Liver (tissue), 8 donors: ENCODE measurements at regions not wholly inside any gene's neighbourhood (a gene's known extent, or its start where the extent isn't known, plus 50 kb on each side); places are given as distances from the start of the nearest gene placed in this dataset.

Experiments used
- DNase-seq: peaks from one replicate; pipeline ENCODE4 v3.0.0-alpha.2; 2017; ENCODE audit warnings: low spot score
- H3K27ac ChIP-seq, 2 donors: one replicate each; pipeline ENCODE4 v1.7.0; 2013; ENCODE audit warnings: inconsistent platforms in 2 of 2, low read length in 2 of 2, control low read depth in 1 of 2, low read depth in 1 of 2, mild to moderate bottlenecking in 1 of 2
- H3K27me3 ChIP-seq, 4 donors: one replicate each; pipeline versions ENCODE4 v1.6.1 to v1.7.0; 2013; ENCODE audit warnings: low read length in 3 of 4, inconsistent platforms in 1 of 4, mild to moderate bottlenecking in 1 of 4, moderate library complexity in 1 of 4; ENCODE audit not compliant: control insufficient read depth in 4 of 4, insufficient read depth in 4 of 4
- H3K36me3 ChIP-seq, 4 donors: one replicate each; pipeline versions ENCODE4 v1.6.1 to v1.7.0; 2013; ENCODE audit warnings: low read length in 3 of 4, mild to moderate bottlenecking in 3 of 4, low read depth in 1 of 4, moderate library complexity in 1 of 4; ENCODE audit not compliant: control insufficient read depth in 4 of 4, insufficient read depth in 3 of 4
- H3K4me1 ChIP-seq, 4 donors: one replicate each; pipeline versions ENCODE4 v1.6.1 to v1.7.0; 2013; ENCODE audit warnings: low read length in 3 of 4, mild to moderate bottlenecking in 3 of 4, moderate library complexity in 1 of 4; ENCODE audit not compliant: control insufficient read depth in 4 of 4, insufficient read depth in 4 of 4
- H3K4me3 ChIP-seq, 3 donors: one replicate each; pipeline versions ENCODE4 v1.6.1 to v1.7.0; 2013; ENCODE audit warnings: low read length in 3 of 3, control low read depth in 1 of 3, low read depth in 1 of 3, mild to moderate bottlenecking in 1 of 3
- H3K9ac ChIP-seq, 2 donors: one replicate each; pipeline ENCODE4 v1.7.0; 2013; ENCODE audit warnings: low read length in 2 of 2, mild to moderate bottlenecking in 2 of 2, moderate library complexity in 2 of 2, control low read depth in 1 of 2, low read depth in 1 of 2
- H3K9me3 ChIP-seq, 4 donors: one replicate each; pipeline versions ENCODE4 v1.6.1 to v1.7.0; 2013; ENCODE audit warnings: low read length in 3 of 4; ENCODE audit not compliant: control insufficient read depth in 4 of 4
- EGR1 ChIP-seq, 2 donors: IDR thresholded peaks; 2 replicates each; pipeline ENCODE4 v1.6.1; 2016 to 2018; ENCODE audit warnings: antibody characterized with exemption in 2 of 2, low read depth in 2 of 2
- FOXA1 ChIP-seq: IDR thresholded peaks from 2 replicates; pipeline ENCODE4 v1.6.1; 2016; ENCODE audit warnings: antibody characterized with exemption
- FOXA2 ChIP-seq: IDR thresholded peaks from 2 replicates; pipeline ENCODE4 v1.6.1; 2016; ENCODE audit warnings: antibody characterized with exemption
- GABPA ChIP-seq, 2 donors: IDR thresholded peaks in 1 of 2; conservative IDR thresholded peaks in 1 of 2; 2 replicates each; pipeline ENCODE4 v1.6.1; 2016; ENCODE audit warnings: antibody characterized with exemption in 2 of 2, mild to moderate bottlenecking in 1 of 2, moderate library complexity in 1 of 2
- HNF4A ChIP-seq, 2 donors: conservative IDR thresholded peaks; 2 replicates each; pipeline ENCODE4 v1.6.1; 2016; ENCODE audit warnings: antibody characterized with exemption in 2 of 2, mild to moderate bottlenecking in 2 of 2
- HNF4G ChIP-seq: IDR thresholded peaks from 2 replicates; pipeline ENCODE4 v1.6.1; 2016; ENCODE audit warnings: antibody characterized with exemption
- JUND ChIP-seq, 2 donors: IDR thresholded peaks; 2 replicates each; pipeline ENCODE4 v1.6.1; 2016; ENCODE audit warnings: antibody characterized with exemption in 2 of 2
- NR2F2 ChIP-seq: IDR thresholded peaks from 2 replicates; pipeline ENCODE4 v1.6.1; 2016; ENCODE audit warnings: antibody characterized with exemption
- RAD21 ChIP-seq, 2 donors: IDR thresholded peaks; 2 replicates each; pipeline ENCODE4 v1.6.1; 2016; ENCODE audit warnings: antibody characterized with exemption in 2 of 2, mild to moderate bottlenecking in 2 of 2
- RXRA ChIP-seq, 2 donors: IDR thresholded peaks; 2 replicates each; pipeline ENCODE4 v1.6.1; 2017 to 2018; ENCODE audit warnings: antibody characterized with exemption in 2 of 2, mild to moderate bottlenecking in 1 of 2
- SP1 ChIP-seq: IDR thresholded peaks from 2 replicates; pipeline ENCODE4 v1.6.1; 2018; ENCODE audit warnings: antibody characterized with exemption, mild to moderate bottlenecking
- TAF1 ChIP-seq: conservative IDR thresholded peaks from 2 replicates; pipeline ENCODE4 v1.6.1; 2016; ENCODE audit warnings: antibody characterized with exemption, mild to moderate bottlenecking
- YY1 ChIP-seq: IDR thresholded peaks from 2 replicates; pipeline ENCODE4 v1.6.1; 2016; ENCODE audit warnings: antibody characterized with exemption, mild to moderate bottlenecking
- WGBS: extraction: QIAGEN DNeasy Blood & Tissue Kit; methylation state at CpG from one replicate; pipeline ENCODE4 v1.1.7; 2013; 5-methylcytosine and 5-hydroxymethylcytosine counted together
- TF ChIP-seq, protein P1 (sequence below): IDR thresholded peaks from 2 replicates; pipeline ENCODE4 v1.6.1; 2016; ENCODE audit warnings: antibody characterized with exemption, mild to moderate bottlenecking
- TF ChIP-seq, protein P2 (sequence below): IDR thresholded peaks from 2 replicates; pipeline ENCODE4 v1.6.1; 2016; ENCODE audit warnings: antibody characterized with exemption
- TF ChIP-seq, protein P3 (sequence below): IDR thresholded peaks from 2 replicates; pipeline ENCODE4 v1.6.1; 2016; ENCODE audit warnings: antibody characterized with exemption
- TF ChIP-seq, protein P4 (sequence below): fragments of 150-350 bp; IDR thresholded peaks from 2 replicates; pipeline ENCODE4 v1.5.1; 2017; ENCODE audit warnings: improper control_type of control experiment, low read depth, low read length; ENCODE audit not compliant: missing input control
- TF ChIP-seq, protein P5 (sequence below): IDR thresholded peaks from 2 replicates; pipeline ENCODE4 v1.6.1; 2016; ENCODE audit warnings: antibody characterized with exemption
- donor health status: healthy.
- donor health status: healthy.
- donor health status: healthy.
- donor health status: healthy.
- donor health status: healthy.

DNA sequence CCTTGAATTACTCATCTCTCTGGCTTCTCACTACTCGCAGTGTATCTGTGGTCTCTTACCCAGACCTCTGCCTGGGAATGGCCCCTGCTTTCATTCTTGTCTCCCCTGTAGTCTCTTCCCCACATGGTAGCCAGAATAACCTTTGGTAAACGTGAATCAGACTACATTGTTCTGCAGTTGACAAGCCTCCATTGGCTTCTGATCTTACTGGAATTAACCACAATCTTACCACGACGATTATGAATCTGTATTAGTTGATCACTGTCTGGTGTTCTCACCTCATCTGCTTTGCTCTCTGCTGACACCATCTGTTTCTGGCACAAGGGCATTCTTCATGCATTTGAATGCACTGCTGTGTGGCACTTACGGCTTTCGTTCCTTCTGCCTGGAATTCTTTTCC, 781.2 kb downstream of the MTRR start:
- DNase-seq = no peak
- Histone ChIP-seq H3K27me3 (peaks cover 0 to 2% (median 0%) of the 10 kb centered on the region in 4 donors), H3K4me1 (no peaks in the 10 kb centered on the region), H3K4me3 (no peak overlapping the region), H3K36me3 (no peaks in the 10 kb centered on the region), H3K27ac (no peak overlapping the region), H3K9me3 (no peaks in the 10 kb centered on the region), H3K9ac (no peak overlapping the region)
- no peak for TF ChIP-seq HNF4G
- TF ChIP-seq GABPA (IDR thresholded peaks at IDR 0.05 in 1 of 2, conservative IDR thresholded peaks at IDR 0.05 in 1 of 2) = no peak
- TF ChIP-seq FOXA2 = no peak
- TF ChIP-seq, protein P1, sequence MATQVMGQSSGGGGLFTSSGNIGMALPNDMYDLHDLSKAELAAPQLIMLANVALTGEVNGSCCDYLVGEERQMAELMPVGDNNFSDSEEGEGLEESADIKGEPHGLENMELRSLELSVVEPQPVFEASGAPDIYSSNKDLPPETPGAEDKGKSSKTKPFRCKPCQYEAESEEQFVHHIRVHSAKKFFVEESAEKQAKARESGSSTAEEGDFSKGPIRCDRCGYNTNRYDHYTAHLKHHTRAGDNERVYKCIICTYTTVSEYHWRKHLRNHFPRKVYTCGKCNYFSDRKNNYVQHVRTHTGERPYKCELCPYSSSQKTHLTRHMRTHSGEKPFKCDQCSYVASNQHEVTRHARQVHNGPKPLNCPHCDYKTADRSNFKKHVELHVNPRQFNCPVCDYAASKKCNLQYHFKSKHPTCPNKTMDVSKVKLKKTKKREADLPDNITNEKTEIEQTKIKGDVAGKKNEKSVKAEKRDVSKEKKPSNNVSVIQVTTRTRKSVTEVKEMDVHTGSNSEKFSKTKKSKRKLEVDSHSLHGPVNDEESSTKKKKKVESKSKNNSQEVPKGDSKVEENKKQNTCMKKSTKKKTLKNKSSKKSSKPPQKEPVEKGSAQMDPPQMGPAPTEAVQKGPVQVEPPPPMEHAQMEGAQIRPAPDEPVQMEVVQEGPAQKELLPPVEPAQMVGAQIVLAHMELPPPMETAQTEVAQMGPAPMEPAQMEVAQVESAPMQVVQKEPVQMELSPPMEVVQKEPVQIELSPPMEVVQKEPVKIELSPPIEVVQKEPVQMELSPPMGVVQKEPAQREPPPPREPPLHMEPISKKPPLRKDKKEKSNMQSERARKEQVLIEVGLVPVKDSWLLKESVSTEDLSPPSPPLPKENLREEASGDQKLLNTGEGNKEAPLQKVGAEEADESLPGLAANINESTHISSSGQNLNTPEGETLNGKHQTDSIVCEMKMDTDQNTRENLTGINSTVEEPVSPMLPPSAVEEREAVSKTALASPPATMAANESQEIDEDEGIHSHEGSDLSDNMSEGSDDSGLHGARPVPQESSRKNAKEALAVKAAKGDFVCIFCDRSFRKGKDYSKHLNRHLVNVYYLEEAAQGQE = no peak
- TF ChIP-seq FOXA1 = no peak
- TF ChIP-seq, protein P2, sequence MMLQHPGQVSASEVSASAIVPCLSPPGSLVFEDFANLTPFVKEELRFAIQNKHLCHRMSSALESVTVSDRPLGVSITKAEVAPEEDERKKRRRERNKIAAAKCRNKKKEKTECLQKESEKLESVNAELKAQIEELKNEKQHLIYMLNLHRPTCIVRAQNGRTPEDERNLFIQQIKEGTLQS = no peak
- TF ChIP-seq RAD21 (IDR thresholded peaks at IDR 0.05) = no peak
- TF ChIP-seq SP1 = no peak
- TF ChIP-seq, protein P3, sequence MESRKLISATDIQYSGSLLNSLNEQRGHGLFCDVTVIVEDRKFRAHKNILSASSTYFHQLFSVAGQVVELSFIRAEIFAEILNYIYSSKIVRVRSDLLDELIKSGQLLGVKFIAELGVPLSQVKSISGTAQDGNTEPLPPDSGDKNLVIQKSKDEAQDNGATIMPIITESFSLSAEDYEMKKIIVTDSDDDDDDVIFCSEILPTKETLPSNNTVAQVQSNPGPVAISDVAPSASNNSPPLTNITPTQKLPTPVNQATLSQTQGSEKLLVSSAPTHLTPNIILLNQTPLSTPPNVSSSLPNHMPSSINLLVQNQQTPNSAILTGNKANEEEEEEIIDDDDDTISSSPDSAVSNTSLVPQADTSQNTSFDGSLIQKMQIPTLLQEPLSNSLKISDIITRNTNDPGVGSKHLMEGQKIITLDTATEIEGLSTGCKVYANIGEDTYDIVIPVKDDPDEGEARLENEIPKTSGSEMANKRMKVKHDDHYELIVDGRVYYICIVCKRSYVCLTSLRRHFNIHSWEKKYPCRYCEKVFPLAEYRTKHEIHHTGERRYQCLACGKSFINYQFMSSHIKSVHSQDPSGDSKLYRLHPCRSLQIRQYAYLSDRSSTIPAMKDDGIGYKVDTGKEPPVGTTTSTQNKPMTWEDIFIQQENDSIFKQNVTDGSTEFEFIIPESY = no peak
- TF ChIP-seq NR2F2 = no peak
- TF ChIP-seq TAF1 = no peak
- no peak for TF ChIP-seq HNF4A (conservative IDR thresholded peaks at IDR 0.05)
- TF ChIP-seq YY1 = no peak
- TF ChIP-seq JUND (IDR thresholded peaks at IDR 0.05) = no peak
- TF ChIP-seq, protein P4, sequence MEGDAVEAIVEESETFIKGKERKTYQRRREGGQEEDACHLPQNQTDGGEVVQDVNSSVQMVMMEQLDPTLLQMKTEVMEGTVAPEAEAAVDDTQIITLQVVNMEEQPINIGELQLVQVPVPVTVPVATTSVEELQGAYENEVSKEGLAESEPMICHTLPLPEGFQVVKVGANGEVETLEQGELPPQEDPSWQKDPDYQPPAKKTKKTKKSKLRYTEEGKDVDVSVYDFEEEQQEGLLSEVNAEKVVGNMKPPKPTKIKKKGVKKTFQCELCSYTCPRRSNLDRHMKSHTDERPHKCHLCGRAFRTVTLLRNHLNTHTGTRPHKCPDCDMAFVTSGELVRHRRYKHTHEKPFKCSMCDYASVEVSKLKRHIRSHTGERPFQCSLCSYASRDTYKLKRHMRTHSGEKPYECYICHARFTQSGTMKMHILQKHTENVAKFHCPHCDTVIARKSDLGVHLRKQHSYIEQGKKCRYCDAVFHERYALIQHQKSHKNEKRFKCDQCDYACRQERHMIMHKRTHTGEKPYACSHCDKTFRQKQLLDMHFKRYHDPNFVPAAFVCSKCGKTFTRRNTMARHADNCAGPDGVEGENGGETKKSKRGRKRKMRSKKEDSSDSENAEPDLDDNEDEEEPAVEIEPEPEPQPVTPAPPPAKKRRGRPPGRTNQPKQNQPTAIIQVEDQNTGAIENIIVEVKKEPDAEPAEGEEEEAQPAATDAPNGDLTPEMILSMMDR = no peak
- no peak for TF ChIP-seq EGR1 (IDR thresholded peaks at IDR 0.05; ENCODE audit: low read depth in 2 of 2)
- TF ChIP-seq, protein P5, sequence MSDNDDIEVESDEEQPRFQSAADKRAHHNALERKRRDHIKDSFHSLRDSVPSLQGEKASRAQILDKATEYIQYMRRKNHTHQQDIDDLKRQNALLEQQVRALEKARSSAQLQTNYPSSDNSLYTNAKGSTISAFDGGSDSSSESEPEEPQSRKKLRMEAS = no peak
- no peak for TF ChIP-seq RXRA (IDR thresholded peaks at IDR 0.05)
- 79% methylated on average over 6 of the region's 6 CpGs for WGBS
